Embryonic facial prominence (tissue), 1 donor: ENCODE measurements at regions not wholly inside any gene's neighbourhood (a gene's known extent, or its start where the extent isn't known, plus 50 kb on each side); places are given as distances from the start of the nearest gene placed in this dataset.
"Not testable (repeated sequence)": the region's sequence is repeated elsewhere in the genome, so short reads cannot be mapped to it uniquely, and the experiment has no call there.

Source experiments
- DNase-seq: peaks from one replicate; pipeline ENCODE4 v3.0.0-alpha.2; 2016; ENCODE audit errors: extremely low spot score

DNA sequence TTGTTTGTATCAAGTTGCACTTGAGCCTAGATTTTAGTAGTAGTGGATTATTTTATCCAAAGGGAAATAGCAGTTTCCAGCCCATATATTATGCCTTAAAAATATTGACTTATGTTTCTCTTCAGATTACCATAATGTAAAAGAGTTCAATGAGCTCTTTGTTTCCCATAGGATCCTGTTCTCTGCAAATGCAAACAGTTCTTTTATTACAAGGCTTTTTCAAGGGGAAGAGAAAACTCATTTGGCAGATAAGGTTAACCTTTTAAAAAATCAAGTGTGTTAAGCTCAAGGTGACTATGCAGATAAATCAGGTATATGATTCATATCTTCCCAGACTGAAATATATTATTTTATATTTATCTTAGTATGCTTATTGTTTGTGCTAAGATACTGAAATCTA lies 961.2 kb upstream of the SPRY2 start:
- no peak for DNase-seq

DNA sequence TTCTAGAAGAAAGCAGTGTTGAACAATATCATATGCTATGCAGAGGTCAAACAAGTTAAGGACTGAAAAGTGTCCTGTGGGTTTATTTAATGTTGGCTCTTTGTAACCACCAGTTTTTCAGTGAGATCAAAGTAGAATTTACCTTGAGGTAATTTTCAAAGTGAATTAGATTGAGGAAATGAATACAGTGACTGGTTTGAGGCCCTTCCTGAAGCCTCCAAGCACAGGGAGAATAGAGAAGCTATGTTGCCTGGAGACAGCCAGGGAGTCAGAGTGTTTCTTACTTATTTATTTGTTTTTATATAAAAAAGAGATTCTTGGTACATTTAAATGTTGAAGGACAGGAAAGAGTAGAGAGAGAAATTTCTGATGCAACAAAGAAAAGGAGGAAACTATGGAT lies 954.3 kb upstream of the SPRY2 start:
- DNase-seq: no peak

DNA sequence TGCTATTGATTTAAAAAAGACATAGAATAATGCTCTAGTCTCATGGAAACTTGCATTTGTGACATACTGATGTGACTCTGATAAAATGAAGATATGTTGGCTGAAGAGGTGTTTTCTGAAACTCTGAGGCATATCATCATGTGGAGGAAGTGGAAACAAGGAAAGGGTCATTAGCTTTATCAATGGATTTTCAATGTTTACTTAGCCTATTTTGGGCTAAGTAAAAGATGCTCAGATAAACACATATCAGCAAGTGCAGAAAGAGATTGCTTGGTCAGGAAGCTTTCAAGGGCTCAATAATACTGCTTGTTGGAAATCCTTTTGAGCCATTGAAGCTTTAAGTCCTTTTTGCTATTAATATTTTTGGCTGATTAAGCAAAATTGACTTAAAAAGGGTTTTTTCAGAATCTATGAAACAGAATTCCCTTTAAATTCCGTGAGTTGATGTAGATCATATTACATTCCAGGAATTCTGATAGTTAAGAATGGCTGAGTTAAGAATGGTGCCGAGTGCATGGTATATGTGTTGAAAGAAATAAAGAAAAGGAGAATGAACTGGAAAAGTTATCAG lies 952.8 kb upstream of the SPRY2 start:
- no peak for DNase-seq

DNA sequence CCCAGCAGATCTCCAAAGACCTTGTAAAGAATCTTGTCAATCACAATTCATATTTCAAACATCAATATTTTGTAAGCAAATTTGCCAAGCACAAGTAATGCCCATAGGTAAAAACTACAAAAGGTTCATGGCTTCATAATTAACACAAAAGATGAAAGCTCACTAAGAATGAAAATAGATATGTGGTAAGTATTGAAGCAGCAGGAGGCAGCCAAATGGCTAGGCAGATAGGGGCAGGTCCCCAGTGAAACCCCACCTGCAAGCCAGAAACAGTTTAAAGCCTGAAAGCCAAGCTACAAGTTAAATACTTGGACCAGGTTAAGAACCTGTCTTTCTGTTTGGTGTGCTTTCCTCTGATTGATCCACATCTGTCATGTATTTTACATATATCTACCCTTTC lies 942.6 kb upstream of the SPRY2 start:
- no peak for DNase-seq

DNA sequence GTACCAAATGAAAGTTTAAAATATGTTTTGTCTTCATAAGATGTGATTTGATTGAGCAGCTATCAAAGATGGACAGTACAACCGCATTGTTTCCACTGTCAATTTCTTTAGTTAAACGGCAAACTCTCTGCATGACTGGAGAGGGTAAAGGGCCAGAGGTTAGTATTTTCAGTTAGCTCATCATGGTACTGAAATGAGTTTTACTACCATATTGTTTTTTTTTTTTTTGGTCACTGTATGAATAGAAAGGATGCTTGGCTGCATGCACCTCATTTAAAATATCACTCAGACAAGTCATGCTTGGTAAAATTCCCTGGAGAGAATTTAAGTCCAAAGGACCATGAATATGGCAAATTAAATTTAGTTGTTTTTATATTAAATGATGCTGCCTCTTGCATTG lies 942.1 kb upstream of the SPRY2 start:
- no peak for DNase-seq

DNA sequence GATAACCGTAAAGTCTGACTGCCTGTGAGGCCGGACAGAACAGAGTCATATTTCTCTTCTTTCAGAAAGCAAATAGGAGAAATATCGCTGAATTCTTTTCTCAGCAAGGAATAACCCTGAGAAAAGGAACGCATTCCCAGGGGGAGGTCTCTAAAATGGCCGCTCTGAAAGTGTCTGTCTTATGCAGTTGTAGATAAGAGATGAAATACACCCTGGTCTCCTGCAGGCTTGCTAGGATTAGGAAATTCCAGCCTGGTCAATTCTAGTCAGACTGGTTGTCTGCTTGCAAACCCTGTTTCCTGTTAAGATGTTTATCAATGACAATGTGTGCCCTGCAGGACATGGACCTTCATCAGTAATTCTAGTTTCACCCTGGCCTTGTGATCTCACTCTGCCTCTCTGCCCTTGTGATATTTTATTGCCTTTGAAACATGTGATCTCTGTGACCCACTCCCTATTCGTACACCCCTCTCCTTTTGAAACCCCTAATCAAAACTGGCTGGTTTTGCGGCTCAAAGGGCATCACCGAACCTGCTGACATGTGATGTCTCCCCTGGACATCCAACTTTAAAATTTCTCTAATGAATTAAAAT lies 934.8 kb upstream of the SPRY2 start:
- DNase-seq: no peak

DNA sequence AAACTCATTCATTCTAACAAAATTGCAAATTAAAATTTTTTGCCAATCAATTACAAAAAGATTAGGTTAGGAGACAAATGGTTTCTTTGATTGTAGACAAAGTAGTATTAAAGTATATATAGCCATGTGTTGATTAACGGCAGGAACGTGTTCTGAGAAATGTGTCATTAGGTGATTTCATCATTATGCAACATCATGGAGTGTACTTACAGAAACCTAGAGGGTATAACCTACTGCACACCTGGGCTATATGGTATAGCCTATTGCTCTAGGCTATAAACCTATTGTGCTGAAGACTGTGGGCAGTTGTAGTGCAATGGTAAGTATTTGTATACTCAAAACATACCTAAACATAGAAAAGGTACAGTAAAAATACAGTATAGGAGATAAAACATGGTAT lies 906.8 kb upstream of the SPRY2 start:
- no peak for DNase-seq

DNA sequence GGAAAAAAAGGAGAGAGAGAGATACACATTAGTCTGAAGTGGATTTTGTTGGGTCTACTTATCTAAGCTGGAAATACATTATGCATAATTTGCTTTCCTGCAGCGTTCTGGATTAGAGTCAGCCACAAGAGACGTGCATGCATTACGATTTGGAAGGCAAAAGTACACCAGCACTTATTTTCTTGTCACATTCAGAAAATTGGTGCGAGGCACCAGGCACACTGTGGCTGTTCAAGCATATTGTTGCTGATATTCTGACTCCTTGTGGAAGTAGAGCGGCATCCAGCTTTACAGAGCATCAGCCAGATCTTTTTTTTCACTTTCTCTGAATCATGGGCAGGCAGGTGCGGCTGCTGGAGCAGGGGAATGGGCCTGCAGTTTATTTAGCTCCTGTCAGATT lies 905.6 kb upstream of the SPRY2 start:
- no peak for DNase-seq

DNA sequence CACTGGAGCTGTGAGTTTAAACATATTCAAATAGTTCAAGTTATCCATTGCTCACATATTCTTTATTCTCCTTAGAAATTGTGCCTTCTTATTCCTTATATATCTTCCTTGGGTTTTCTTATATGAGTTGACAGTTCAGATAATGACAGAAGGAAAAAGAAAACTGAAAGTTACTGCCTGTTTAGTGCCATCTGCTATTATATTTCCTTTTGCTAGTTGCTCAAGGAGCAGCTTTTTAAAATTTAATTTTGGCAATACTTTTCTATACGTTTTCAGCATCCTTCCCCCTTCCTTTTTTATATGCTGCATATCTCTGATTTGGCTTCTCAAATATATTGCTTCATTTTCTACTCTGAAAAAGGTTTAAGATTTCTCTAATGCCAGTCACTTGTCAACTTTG lies 903.1 kb upstream of the SPRY2 start:
- DNase-seq: no peak

DNA sequence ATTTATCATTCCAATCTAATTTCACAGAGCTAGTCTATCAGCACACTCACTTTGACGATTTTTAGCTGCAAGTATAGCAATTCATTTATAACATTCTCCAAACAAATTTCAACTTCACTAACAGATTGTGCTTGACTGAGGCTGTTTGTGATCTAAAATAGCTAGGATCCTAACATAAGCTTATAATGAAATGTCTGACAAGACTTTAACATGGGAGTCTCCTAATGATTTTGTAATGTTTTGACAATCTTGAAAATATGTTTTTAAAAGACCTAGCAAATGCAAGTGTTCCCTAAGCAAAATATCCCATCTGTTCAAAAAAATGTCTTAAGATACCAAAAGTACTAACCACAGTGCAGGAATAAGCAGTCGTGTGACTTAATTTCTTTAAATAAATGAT lies 889.5 kb upstream of the SPRY2 start:
- no peak for DNase-seq

DNA sequence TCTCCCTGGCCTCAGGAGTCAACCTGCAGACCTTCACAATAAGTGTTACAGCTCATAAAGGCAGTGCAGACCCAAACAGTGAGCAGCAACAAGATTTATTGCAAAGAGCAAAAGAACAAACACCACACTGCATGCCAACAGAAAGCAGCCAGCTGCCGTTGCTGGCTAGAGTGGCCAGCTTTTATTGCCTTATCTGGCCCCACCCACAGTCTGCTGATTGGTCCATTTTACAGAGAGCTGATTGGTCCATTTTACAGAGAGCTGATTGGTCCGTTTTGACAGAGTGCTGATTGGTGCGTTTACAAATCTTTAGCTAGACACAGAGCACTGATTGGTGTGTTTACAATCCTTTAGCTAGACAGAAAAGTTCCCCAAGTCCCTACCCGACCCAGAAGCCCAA lies 885.9 kb upstream of the SPRY2 start:
- DNase-seq: not testable (repeated sequence)

DNA sequence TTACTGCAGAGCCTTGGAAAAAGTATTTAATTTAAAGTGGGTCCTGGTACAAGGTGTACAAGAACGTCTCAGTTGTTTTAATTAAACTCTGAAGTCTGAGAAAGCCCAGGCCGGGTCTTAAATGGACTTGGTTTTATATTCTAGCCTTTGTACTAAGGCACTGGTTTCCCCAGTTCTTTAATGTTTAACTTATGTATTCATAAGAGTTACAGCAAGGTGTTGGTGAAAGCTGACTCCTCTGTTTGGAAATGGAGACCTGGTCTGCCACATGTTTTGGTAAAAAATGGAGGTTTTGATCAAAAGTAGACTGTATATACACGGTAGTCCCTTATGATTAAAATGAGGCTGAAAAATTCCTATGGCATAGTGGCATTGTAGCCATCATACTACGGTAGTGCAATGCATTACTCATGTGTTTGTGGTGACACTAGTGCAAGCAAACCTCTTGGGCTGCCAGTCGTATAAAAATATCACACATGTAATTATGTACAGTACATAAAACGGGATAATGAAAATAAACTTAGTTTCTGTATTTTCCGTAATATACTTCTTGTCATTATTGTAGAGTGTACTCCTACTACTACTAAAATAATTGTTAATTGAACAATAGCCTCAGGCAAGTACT lies 883.4 kb upstream of the SPRY2 start:
- no peak for DNase-seq

DNA sequence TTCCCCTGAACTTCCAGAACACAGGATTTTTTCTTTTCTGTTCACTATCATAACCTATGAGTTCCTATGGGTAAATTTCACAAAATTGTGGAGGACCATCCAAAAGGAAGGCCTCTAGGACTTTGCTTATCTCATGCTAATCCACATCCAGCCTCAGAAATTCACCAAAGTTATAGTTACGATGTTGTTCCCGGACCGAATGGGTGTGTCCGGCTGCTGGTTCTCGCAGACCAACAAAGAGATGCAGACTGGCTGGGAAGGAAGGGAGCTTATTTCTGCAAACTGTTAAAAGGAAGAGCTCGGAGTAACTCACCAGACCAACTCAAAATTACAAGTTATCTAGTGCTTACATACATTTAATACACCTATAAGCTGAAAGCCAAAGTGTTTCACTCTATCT lies 882.9 kb upstream of the SPRY2 start:
- DNase-seq: no peak

DNA sequence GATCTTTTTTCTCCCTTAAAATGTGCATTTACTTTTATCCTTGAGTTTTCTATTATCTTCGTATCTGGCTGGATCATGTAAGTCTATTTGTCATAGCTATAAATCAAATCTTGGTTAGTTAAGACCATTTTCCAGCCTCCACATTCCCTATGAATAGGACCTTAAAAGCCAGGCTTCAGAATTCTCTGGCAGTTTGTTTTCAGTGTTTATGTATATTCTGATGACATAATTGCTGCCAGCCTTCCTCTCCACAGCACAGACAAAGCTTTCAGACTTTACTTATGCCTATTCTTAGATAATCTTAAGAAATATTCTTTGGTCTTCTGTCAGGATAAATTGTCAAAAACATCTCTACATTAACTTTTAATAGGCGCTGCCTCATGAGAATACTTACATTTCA lies 870.8 kb upstream of the SPRY2 start:
- no peak for DNase-seq

DNA sequence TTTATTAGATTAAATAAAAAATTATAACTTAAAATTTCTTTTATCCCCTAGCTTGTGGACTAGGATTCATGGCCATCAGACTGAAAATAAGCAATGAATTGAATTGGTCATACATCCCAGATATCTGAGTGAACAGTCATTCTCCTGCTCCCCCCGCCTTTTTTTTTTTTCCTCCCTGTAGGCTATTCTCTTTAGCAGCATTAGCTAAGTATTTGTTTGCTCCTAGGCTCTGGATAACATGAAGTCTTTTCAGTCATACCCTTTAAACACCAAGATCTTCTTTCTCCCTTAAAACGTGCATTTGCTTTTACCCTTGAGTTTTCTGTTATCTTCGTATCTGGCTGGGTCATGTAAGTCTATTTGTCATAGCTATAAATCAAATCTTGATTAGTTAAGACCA lies 866.7 kb upstream of the SPRY2 start:
- no peak for DNase-seq

DNA sequence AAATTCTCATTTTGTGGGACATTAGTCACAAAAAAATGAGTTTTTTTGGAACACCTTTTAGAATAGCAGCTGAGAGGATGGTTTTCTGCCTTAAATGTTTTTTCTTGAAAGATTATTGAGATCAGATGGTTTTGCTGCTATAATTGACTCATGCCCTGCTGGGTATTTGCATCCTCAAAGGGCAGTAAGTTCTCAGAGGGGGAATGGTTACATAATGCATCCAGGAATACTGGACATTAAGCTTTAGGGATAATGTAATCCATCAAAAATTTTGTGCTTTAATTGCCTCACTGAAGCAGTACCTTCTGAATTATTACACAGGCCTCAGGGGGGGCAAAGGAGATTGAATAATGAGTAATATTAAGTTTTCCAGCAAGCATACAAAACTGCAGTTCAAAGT lies 866.3 kb upstream of the SPRY2 start:
- DNase-seq: no peak

DNA sequence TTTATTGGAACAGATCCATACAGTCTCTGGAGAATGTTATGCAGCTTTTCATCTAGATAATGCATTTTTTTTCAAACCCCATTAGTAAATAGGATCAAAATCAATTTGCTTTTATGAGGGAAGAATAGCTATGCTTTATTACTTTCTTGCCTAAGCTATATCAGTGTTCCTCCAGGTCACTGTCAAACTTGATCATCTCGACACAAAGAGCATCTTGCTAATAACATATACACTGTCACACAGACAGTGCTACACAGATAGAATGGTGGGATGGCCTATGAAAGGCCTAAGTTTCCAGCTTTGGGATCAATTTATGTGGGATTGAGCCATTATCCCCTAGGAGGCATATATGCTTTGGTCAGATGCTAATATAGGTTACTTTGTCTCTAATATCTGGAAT lies 862.9 kb upstream of the SPRY2 start:
- DNase-seq: no peak

DNA sequence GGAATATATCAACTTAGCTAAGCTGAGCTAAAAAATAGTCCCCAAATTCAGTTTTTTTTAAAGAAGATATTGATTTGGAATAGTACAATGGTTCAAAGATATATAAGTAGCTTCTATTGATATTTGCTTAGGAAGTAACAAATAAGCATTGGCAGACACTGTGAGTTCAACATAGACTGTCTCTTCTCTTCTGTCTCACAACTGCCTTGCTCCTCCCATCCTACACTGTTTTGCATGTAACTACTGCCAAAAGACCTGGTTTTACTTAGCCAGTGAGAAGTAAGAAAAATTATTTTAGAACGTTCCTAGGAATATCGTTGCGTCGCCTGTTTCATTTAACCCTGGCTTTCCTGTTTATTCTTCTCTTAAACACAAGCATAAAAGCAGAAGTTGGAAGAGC lies 859.0 kb upstream of the SPRY2 start:
- no peak for DNase-seq

DNA sequence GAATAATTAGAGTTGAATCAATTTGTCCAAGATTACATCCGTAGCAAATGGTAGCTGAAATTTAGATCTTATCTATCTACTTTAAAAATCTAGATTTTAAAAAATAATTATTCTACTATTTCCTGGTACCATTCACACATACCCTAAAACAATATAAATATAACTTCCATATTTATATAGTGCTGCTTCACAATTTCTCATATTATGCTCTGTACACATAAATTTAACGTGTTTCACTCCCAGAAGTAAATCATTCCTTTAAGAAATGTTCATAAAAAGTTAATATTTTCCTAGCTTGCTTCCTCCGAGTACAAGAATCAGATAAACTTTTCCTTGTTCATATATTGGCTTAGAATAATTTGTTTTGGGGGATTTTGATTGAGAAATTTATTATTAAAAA lies 857.0 kb upstream of the SPRY2 start:
- DNase-seq: no peak

DNA sequence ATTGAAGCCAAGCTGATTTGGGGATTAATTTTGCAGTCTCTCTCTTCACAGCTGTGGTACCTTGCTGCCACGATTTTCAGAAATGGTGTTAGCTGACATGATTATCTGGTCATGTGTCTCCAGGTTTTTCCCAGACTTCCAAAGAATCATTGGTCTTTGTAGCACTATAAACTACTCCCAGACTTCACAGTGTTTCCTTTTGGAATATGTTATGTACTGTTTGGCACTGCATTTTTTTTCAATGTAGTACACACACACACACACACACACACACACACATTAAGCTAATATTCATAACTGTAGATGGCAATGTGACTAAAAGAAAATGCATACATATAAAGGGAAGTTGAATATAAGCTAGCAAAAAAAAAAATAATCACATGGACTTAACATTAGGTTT lies 856.6 kb upstream of the SPRY2 start:
- DNase-seq: no peak

DNA sequence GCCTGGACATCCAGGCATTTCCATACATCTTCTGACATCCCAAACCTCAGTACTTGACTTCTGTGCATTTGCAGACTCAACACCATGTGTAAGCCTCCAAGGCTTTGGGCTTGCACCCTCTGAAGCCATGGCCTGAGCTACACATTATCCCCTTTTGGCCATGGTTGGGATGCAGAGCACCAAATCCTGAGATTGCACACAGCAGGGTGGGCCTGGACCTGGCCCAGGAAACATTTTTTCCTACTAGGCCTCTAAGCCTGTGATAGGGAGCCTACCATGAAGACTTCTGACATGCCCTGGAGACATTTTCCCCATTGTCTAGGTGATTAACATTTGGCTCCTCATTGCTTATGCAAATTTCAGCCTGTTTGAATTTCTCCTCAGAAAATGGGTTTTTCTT lies 853.4 kb upstream of the SPRY2 start:
- DNase-seq: no peak

DNA sequence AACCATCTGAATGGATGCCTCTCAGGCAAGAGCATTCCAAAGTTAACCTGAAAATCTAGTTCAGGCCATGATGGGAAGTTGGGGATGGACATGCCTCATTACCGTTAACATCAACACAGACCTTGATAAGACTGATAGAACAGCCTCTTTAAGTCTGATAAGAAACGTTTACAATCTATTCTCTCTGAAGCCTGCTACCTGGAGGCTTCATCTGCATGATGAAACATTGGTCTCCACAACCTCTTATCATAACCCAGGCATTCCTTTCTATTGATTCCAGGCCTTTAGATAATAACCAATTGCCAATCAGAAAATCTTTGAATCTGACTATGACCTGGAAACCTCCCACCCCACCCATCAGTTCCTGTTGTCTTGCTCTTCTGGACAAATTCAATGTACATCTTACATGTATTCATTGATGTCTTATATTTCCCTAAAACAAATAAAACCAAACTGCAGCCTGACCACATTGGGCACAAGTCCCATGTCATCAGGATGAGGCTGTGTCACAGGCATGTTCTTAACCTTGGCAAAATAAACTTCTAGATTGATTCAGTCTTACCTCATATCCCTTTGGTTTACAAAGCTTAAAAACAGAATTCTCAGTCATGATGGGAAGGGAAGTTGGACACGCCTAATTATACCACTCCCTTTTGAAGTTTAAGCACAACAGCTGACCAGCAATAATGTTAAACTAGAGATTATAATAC lies 843.8 kb upstream of the SPRY2 start:
- no peak for DNase-seq

DNA sequence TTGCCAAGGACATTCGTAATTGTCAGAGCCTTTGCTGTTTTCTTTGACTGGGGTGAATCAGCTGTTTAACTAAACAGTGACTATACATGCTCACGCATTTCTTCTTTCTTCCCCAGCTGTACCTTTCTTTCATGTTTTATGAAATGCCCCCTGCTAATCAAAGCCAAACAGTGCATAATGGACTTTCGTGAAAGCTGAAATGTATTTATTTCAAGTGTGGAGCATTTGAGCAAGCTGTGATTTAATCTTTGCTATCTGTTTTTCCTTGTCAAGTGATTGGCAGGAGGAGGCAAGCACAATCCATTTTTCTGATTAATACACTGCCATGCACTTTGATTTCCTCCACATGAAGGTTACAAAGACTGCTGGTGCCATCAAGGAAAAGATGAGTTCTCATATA lies 831.7 kb upstream of the SPRY2 start:
- no peak for DNase-seq
